Neural cell (in vitro differentiated cells): ENCODE measurements at regions not wholly inside any gene's neighbourhood (a gene's known extent, or its start where the extent isn't known, plus 50 kb on each side); places are given as distances from the start of the nearest gene placed in this dataset.

ENCODE experiments used
- H2AFZ ChIP-seq: fragments of 200-600, 300-800 bp; sonication (generic), shearing (Covaris generic); 2 replicates; pipeline ENCODE4 v1.6.0; 2014; ENCODE audit warnings: low read depth, mild to moderate bottlenecking, antibody characterized with exemption, low read length, moderate library complexity
- H3F3A ChIP-seq: fragments of 200-600 bp; shearing (Covaris generic); 2 replicates; pipeline ENCODE4 v1.6.1; 2016; ENCODE audit warnings: mild to moderate bottlenecking, moderate library complexity, mixed read lengths, antibody characterized with exemption, low read length; ENCODE audit not compliant: insufficient read depth, poor library complexity, severe bottlenecking
- H3K27ac ChIP-seq: fragments of 200-600, 300-800 bp; sonication (generic), shearing (Covaris generic); 2 replicates; pipeline ENCODE4 v1.5.1; 2014; ENCODE audit warnings: mild to moderate bottlenecking, low read length, moderate library complexity
- H3K27me3 ChIP-seq: fragments of 300-800, 200-600 bp; sonication (generic), shearing (Covaris generic); 2 replicates; pipeline ENCODE4 v1.6.0; 2014; ENCODE audit warnings: mild to moderate bottlenecking, low read depth, low read length, moderate library complexity; ENCODE audit not compliant: insufficient read depth
- H3K36me3 ChIP-seq: fragments of 300-800, 200-600 bp; sonication (generic), shearing (Covaris generic); 2 replicates; pipeline ENCODE4 v1.5.1; 2014; ENCODE audit warnings: mild to moderate bottlenecking, antibody characterized with exemption, low read length, moderate library complexity; ENCODE audit not compliant: insufficient read depth
- H3K4me2 ChIP-seq: fragments of 300-800, 200-600 bp; sonication (generic), shearing (Covaris generic); 2 replicates; pipeline ENCODE4 v1.6.0; 2014; ENCODE audit warnings: mild to moderate bottlenecking, low read length
- H3K4me3 ChIP-seq: fragments of 300-800, 200-600 bp; sonication (generic), shearing (Covaris generic); 2 replicates; pipeline ENCODE4 v1.5.1; 2014; ENCODE audit warnings: mild to moderate bottlenecking, low read length, moderate library complexity
- H3K79me2 ChIP-seq: fragments of 200-600 bp; shearing (Covaris generic); replicated peaks from 2 replicates; pipeline ENCODE4 v1.6.0; 2014; ENCODE audit warnings: mild to moderate bottlenecking, low read length, moderate library complexity; ENCODE audit not compliant: insufficient read depth
- H3K9ac ChIP-seq: fragments of 300-800, 200-600 bp; sonication (generic), shearing (Covaris generic); 2 replicates; pipeline ENCODE4 v1.6.1; 2016; ENCODE audit warnings: mild to moderate bottlenecking, low read length, mixed read lengths
- H3K9me2 ChIP-seq: fragments of 200-600 bp; shearing (Covaris generic); 2 replicates; pipeline ENCODE4 v1.6.1; 2016; ENCODE audit warnings: mild to moderate bottlenecking, low read length, mixed read lengths; ENCODE audit not compliant: insufficient read depth
- H3K9me3 ChIP-seq: fragments of 200-600, 300-800 bp; sonication (generic), shearing (Covaris generic); 2 replicates; pipeline ENCODE4 v1.6.1; 2016; ENCODE audit warnings: mild to moderate bottlenecking, mixed run types, low read length, moderate library complexity, mixed read lengths
- H4K20me1 ChIP-seq: fragments of 200-600 bp; shearing (Covaris generic); 2 replicates; pipeline ENCODE4 v1.6.1; 2016; ENCODE audit warnings: mild to moderate bottlenecking, mixed run types; ENCODE audit not compliant: insufficient read depth
- CTCF ChIP-seq: fragments of 450-650 bp; IDR thresholded peaks from 2 replicates; pipeline ENCODE4 v1.5.1; 2014; ENCODE audit warnings: antibody characterized with exemption, mild to moderate bottlenecking, moderate library complexity; ENCODE audit not compliant: poor library complexity, severe bottlenecking
- EP300 ChIP-seq: fragments of 450-650 bp; conservative IDR thresholded peaks from 2 replicates; pipeline ENCODE4 v1.6.1; 2014; ENCODE audit warnings: antibody characterized with exemption, mild to moderate bottlenecking, moderate library complexity; ENCODE audit not compliant: poor library complexity, severe bottlenecking
- EZH2 ChIP-seq: fragments of 200-600, 300-800 bp; shearing (Covaris generic), sonication (generic); IDR thresholded peaks from 2 replicates; pipeline ENCODE4 v1.6.1; 2014; ENCODE audit warnings: antibody characterized with exemption, low read length, borderline replicate concordance, mild to moderate bottlenecking; ENCODE audit not compliant: insufficient read depth, poor library complexity, severe bottlenecking
- MXI1 ChIP-seq: fragments of 450-650 bp; conservative IDR thresholded peaks from 2 replicates; pipeline ENCODE4 v1.6.1; 2014; ENCODE audit warnings: antibody characterized with exemption, mild to moderate bottlenecking; ENCODE audit not compliant: poor library complexity, severe bottlenecking
- POLR2AphosphoS5 ChIP-seq: IDR thresholded peaks from 2 replicates; pipeline ENCODE4 v1.6.1; 2012
- RAD21 ChIP-seq: fragments of 450-650 bp; conservative IDR thresholded peaks from 2 replicates; pipeline ENCODE4 v1.6.1; 2014; ENCODE audit warnings: antibody characterized with exemption, mild to moderate bottlenecking, moderate library complexity
- REST ChIP-seq: IDR thresholded peaks from 2 replicates; pipeline ENCODE4 v1.6.1; 2012; ENCODE audit warnings: borderline replicate concordance
- SMC3 ChIP-seq: fragments of 450-650 bp; conservative IDR thresholded peaks from 2 replicates; pipeline ENCODE4 v1.6.1; 2014; ENCODE audit warnings: antibody characterized with exemption, mild to moderate bottlenecking, moderate library complexity; ENCODE audit not compliant: poor library complexity
- TAF1 ChIP-seq: IDR thresholded peaks from 2 replicates; pipeline ENCODE4 v1.6.1; 2012; ENCODE audit warnings: low read depth

GRCh38 chr5:60410427-60410826 is 289.5 kb downstream of the DEPDC1B start:
- no peaks in the 10 kb centered on the region for H3K36me3 ChIP-seq
- no peaks in the 10 kb centered on the region for H3K9me3 ChIP-seq
- H3K9ac ChIP-seq = no peak overlapping the region
- no peak overlapping the region for H3K27ac ChIP-seq
- H3F3A ChIP-seq = no peaks in the 10 kb centered on the region
- no peaks in the 10 kb centered on the region for H3K27me3 ChIP-seq
- no peaks in the 10 kb centered on the region for H3K79me2 ChIP-seq
- no peak overlapping the region for H3K4me2 ChIP-seq
- TF ChIP-seq RAD21 (no peak), REST (no peak), EP300 (no peak), SMC3 (no peak), CTCF (no peak), TAF1 (no peak), EZH2 (no peak), POLR2AphosphoS5 (no peak), MXI1 (no peak)
- H2AFZ ChIP-seq = no peak overlapping the region
- no peak overlapping the region for H3K4me3 ChIP-seq
- no peaks in the 10 kb centered on the region for H4K20me1 ChIP-seq
- no peaks in the 10 kb centered on the region for H3K9me2 ChIP-seq

GRCh38 chr5:60404171-60404570 is 295.8 kb downstream of the DEPDC1B start:
- Histone ChIP-seq H3K9me2 (no peaks in the 10 kb centered on the region), H3K9me3 (no peaks in the 10 kb centered on the region), H3K27ac (no peak overlapping the region), H3K9ac (no peak overlapping the region), H3K36me3 (no peaks in the 10 kb centered on the region), H3F3A (no peaks in the 10 kb centered on the region), H3K79me2 (no peaks in the 10 kb centered on the region), H3K4me3 (no peak overlapping the region), H3K27me3 (no peaks in the 10 kb centered on the region), H2AFZ (no peak overlapping the region), H4K20me1 (no peaks in the 10 kb centered on the region), H3K4me2 (no peak overlapping the region)
- TF ChIP-seq EP300 (no peak), RAD21 (no peak), POLR2AphosphoS5 (no peak), EZH2 (no peak), MXI1 (no peak), TAF1 (no peak), CTCF (no peak), REST (no peak), SMC3 (no peak)
